GM19025 (cell line): ENCODE measurements at regions not wholly inside any gene's neighbourhood (a gene's known extent, or its start where the extent isn't known, plus 50 kb on each side); places are given as distances from the start of the nearest gene placed in this dataset.

Source experiments
- ATAC-seq: cut with Tn5 transposase; IDR thresholded peaks from one replicate; pipeline ENCODE4 v1.9.1; 2021; ENCODE audit warnings: mild to moderate bottlenecking, low read depth, moderate library complexity; ENCODE audit not compliant: unreplicated experiment

DNA sequence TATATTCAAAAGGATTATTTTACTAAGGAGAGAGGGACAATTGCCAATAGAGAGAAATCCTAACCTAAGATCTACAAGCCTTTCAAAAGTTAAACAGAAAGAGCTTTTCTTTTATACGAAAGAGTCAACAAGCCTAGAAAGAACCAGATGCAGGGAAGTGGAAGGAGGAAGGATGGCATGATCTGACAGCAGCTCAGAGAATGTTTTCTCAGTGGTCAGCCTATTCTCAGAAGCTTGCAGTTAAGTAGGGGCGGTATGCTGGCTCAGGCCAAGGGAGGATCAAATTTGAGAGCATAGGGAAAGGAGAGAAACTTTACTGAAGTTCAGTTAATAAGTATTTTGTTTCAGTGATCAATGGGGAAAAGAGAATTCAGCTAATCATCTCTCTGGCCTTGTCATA lies 88.0 kb upstream of the FTMT start:
- no peak for ATAC-seq

DNA sequence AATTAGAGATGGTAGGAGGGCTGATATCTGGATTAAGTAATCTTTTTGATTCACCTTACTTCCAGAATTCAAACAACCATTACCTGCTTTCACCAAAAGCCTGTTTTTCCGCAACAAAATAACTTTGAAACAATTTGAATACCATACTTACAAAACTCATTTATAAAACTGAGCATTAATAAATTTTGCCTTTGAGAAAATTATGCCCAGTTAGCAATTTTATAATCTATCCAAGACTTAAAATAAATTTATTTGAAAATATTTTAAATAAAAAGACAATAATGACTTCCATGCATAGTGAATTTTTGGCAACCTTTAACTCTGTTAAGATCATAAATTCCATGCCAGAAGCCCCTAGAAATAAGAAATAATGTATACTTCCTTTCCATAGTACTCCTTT lies 71.3 kb upstream of the FTMT start:
- ATAC-seq, result no peak

GRCh38 chr5:121783700-121784099 lies 68.0 kb upstream of the FTMT start:
- no peak for ATAC-seq

- ATAC-seq, result no peak
Measured at GRCh38 chr5:121793791-121794190, 57.9 kb upstream of the FTMT start.

DNA sequence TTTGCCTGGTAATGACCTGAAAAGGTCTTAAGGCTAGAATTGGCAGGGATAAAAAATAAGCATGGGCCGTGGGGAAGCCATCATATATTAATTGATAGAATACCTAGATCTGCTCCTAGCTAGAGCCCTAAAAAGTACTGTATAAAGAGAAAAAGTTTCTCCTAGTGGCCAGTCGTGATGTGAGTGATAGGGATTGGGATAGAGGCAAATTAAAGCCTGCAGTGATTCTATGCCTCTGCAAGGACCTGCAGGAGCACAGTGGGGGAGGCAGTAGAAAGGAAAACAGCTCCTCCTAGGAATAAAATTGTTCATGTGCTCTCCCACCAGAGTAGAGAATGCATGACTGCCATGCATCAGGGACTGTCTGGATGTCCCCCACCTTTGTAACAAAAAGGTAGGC lies 56.2 kb upstream of the FTMT start:
- no peak for ATAC-seq

DNA sequence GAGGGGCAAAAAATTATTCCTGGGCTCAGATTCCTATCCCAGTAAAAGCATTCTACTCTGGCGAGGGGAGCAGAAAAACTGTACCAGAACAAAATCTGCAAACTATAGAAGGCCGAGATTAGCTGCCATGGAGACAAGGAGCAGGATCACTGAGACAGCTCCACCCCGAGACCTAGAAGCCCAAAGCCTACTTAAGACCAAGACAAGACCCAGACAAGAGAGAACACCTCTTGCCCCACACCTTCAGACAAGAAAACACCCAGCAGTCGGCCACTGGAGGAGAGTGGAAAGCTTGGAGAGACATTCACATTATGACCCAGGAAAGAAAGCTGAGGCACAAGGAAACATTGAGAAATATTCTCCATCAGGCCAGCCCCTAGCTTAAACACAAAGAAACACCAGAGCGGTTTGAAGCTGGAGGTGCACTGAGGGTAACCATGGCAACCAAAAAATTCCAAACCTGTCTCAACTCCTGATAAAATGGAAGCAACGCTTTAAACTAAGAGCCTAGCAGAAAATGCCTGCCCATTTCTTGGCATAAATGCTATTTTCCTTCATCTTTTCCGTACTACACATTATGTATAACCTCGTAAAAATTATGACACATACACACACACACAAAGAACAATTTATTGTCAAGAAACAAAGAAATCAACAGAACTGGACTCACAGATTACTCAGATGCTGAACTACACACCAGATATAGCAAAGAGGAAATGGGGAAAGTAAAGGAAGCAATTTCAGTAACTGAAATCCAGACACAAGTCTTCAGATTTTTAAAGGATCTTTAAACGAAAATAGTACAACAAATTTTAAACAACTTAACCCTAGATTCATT lies 53.8 kb upstream of the FTMT start:
- ATAC-seq, result no peak
